CD4-positive, alpha-beta T cell treated with Interferon alpha-2 for 1 hour (primary cell): ENCODE measurements at regions not wholly inside any gene's neighbourhood (a gene's known extent, or its start where the extent isn't known, plus 50 kb on each side); places are given as distances from the start of the nearest gene placed in this dataset.

Experiments used
- DNase-seq, 2 donors: peaks; one replicate each; pipeline ENCODE4 v3.0.0-alpha.2; 2020 to 2022

- no peak for DNase-seq
Measured at GRCh38 chr17:72212041-72212440, 91.2 kb downstream of the SOX9 start.

GRCh38 chr17:72215490-72215889 lies 94.7 kb downstream of the SOX9 start:
- DNase-seq: no peak

GRCh38 chr17:72215928-72216327 lies 95.1 kb downstream of the SOX9 start:
- no peak for DNase-seq

- DNase-seq: no peak
Measured at GRCh38 chr17:72219137-72219823, 98.5 kb downstream of the SOX9 start.

GRCh38 chr17:72219824-72220493 lies 99.1 kb downstream of the SOX9 start:
- no peak for DNase-seq

GRCh38 chr17:72222661-72223380 lies 102.0 kb downstream of the SOX9 start:
- DNase-seq: no peak

- no peak for DNase-seq
Measured at GRCh38 chr17:72223866-72224291, 103.1 kb downstream of the SOX9 start.

GRCh38 chr17:72226322-72226721 lies 105.5 kb downstream of the SOX9 start:
- DNase-seq: no peak

- DNase-seq: no peak
Measured at GRCh38 chr17:72233986-72234385, 113.2 kb downstream of the SOX9 start.

GRCh38 chr17:72234985-72235384 lies 114.2 kb downstream of the SOX9 start:
- no peak for DNase-seq

- DNase-seq: no peak
Measured at GRCh38 chr17:72236980-72237633, 116.3 kb downstream of the SOX9 start.

- DNase-seq: no peak
Measured at GRCh38 chr17:72238157-72238673, 117.4 kb downstream of the SOX9 start.

- no peak for DNase-seq
Measured at GRCh38 chr17:72239548-72239947, 118.7 kb downstream of the SOX9 start.

- no peak for DNase-seq
Measured at GRCh38 chr17:72240333-72240732, 119.5 kb downstream of the SOX9 start.

GRCh38 chr17:72244494-72244893 lies 123.7 kb downstream of the SOX9 start:
- DNase-seq: no peak

GRCh38 chr17:72244956-72245355 lies 124.1 kb downstream of the SOX9 start:
- no peak for DNase-seq

GRCh38 chr17:72249441-72249840 lies 128.6 kb downstream of the SOX9 start:
- no peak for DNase-seq

GRCh38 chr17:72250206-72250605 lies 129.4 kb downstream of the SOX9 start:
- DNase-seq: no peak

GRCh38 chr17:72253597-72253996 lies 132.8 kb downstream of the SOX9 start:
- no peak for DNase-seq

- DNase-seq: no peak
Measured at GRCh38 chr17:72254808-72255449, 134.1 kb downstream of the SOX9 start.

- no peak for DNase-seq
Measured at GRCh38 chr17:72255481-72255880, 134.7 kb downstream of the SOX9 start.

GRCh38 chr17:72258711-72259110 lies 137.9 kb downstream of the SOX9 start:
- no peak for DNase-seq

- DNase-seq: no peak
Measured at GRCh38 chr17:72259922-72260321, 139.1 kb downstream of the SOX9 start.
